GM21526 (cell line): ENCODE measurements at regions not wholly inside any gene's neighbourhood (a gene's known extent, or its start where the extent isn't known, plus 50 kb on each side); places are given as distances from the start of the nearest gene placed in this dataset.

Experiments
- ATAC-seq: cut with Tn5 transposase; IDR thresholded peaks from one replicate; pipeline ENCODE4 v1.9.1; 2021; ENCODE audit warnings: moderate library complexity; ENCODE audit not compliant: unreplicated experiment, low FRiP score

GRCh38 chr3:163159306-163159705 is 1662.7 kb downstream of the OTOL1 start:
- no peak for ATAC-seq

GRCh38 chr3:163139600-163139999 is 1643.0 kb downstream of the OTOL1 start:
- no peak for ATAC-seq

- no peak for ATAC-seq
These were observed 1641.7 kb downstream of the OTOL1 start for GRCh38 chr3:163138258-163138657.

- no peak for ATAC-seq
These were observed 1635.5 kb downstream of the OTOL1 start for GRCh38 chr3:163132111-163132510.

- ATAC-seq: no peak
These were observed 1632.7 kb downstream of the OTOL1 start for GRCh38 chr3:163129287-163129686.

GRCh38 chr3:163126115-163126514 is 1629.5 kb downstream of the OTOL1 start:
- no peak for ATAC-seq
